ENCODE measurements at regions not wholly inside any gene's neighbourhood (a gene's known extent, or its start where the extent isn't known, plus 50 kb on each side); places are given as distances from the start of the nearest gene placed in this dataset.

GRCh38 chr5:3740546-3741373, 145.1 kb downstream of the IRX1 start:
- Histone ChIP-seq H3K9me3 (ENCODE audit: control insufficient read depth in 2 of 2, insufficient read depth in 1 of 2, low read depth in 1 of 2, low read length in 1 of 2) (no peaks in the 10 kb centered on the region), H3K27me3 (ENCODE audit: control insufficient read depth in 3 of 3, insufficient read depth in 3 of 3, low read length in 3 of 3) (no peaks in the 10 kb centered on the region), H3K4me1 (ENCODE audit: control insufficient read depth in 3 of 3, insufficient read depth in 2 of 3, low read depth in 1 of 3, low read length in 2 of 3) (no peaks in the 10 kb centered on the region), H3K27ac (ENCODE audit: low read depth in 1 of 3, low read length in 2 of 3) (no peak overlapping the region), H3K36me3 (ENCODE audit: control insufficient read depth in 3 of 3, insufficient read depth in 2 of 3, low read depth in 1 of 3, low read length in 3 of 3) (no peaks in the 10 kb centered on the region), H3K4me3 (ENCODE audit: low read depth in 1 of 3, low read length in 3 of 3) (no peak overlapping the region)
- 80 to 88% (median 81%) methylated on average over 27 of the region's 27 CpGs for WGBS, 3 donors
- DNase-seq = no peak
- no peak for FAIRE-seq

- Histone ChIP-seq H3K27ac (ENCODE audit: low read depth in 1 of 3, low read length in 2 of 3) (no peak overlapping the region), H3K27me3 (ENCODE audit: control insufficient read depth in 3 of 3, insufficient read depth in 3 of 3, low read length in 3 of 3) (no peaks in the 10 kb centered on the region), H3K4me3 (ENCODE audit: low read depth in 1 of 3, low read length in 3 of 3) (no peak overlapping the region), H3K36me3 (ENCODE audit: control insufficient read depth in 3 of 3, insufficient read depth in 2 of 3, low read depth in 1 of 3, low read length in 3 of 3) (no peaks in the 10 kb centered on the region), H3K9me3 (ENCODE audit: control insufficient read depth in 2 of 2, insufficient read depth in 1 of 2, low read depth in 1 of 2, low read length in 1 of 2) (no peaks in the 10 kb centered on the region), H3K4me1 (ENCODE audit: control insufficient read depth in 3 of 3, insufficient read depth in 2 of 3, low read depth in 1 of 3, low read length in 2 of 3) (no peaks in the 10 kb centered on the region)
- WGBS, 3 donors = 49 to 58% (median 56%) methylated on average over 8 of the region's 8 CpGs
- DNase-seq (no peak), FAIRE-seq (no peak)
Observed at GRCh38 chr5:3741374-3741770, 145.7 kb downstream of the IRX1 start.

GRCh38 chr5:3742750-3743149, 147.1 kb downstream of the IRX1 start:
- no peaks in the 10 kb centered on the region for H3K27me3 ChIP-seq (ENCODE audit: control insufficient read depth in 3 of 3, insufficient read depth in 3 of 3, low read length in 3 of 3)
- H3K4me1 ChIP-seq (ENCODE audit: control insufficient read depth in 3 of 3, insufficient read depth in 2 of 3, low read depth in 1 of 3, low read length in 2 of 3) = no peaks in the 10 kb centered on the region
- DNase-seq (no peak), FAIRE-seq (no peak)
- H3K9me3 ChIP-seq (ENCODE audit: control insufficient read depth in 2 of 2, insufficient read depth in 1 of 2, low read depth in 1 of 2, low read length in 1 of 2) = peaks cover 1 to 6% of the 10 kb centered on the region in 2 donors
- H3K4me3 ChIP-seq (ENCODE audit: low read depth in 1 of 3, low read length in 3 of 3) = no peak overlapping the region
- 10 to 51% (median 37%) methylated on average over 3 of the region's 3 CpGs for WGBS, 3 donors
- no peak overlapping the region for H3K27ac ChIP-seq (ENCODE audit: low read depth in 1 of 3, low read length in 2 of 3)
- no peaks in the 10 kb centered on the region for H3K36me3 ChIP-seq (ENCODE audit: control insufficient read depth in 3 of 3, insufficient read depth in 2 of 3, low read depth in 1 of 3, low read length in 3 of 3)

- Histone ChIP-seq H3K27ac (ENCODE audit: low read depth in 1 of 3, low read length in 2 of 3) (no peak overlapping the region), H3K27me3 (ENCODE audit: control insufficient read depth in 3 of 3, insufficient read depth in 3 of 3, low read length in 3 of 3) (no peaks in the 10 kb centered on the region), H3K4me1 (ENCODE audit: control insufficient read depth in 3 of 3, insufficient read depth in 2 of 3, low read depth in 1 of 3, low read length in 2 of 3) (no peaks in the 10 kb centered on the region), H3K4me3 (ENCODE audit: low read depth in 1 of 3, low read length in 3 of 3) (no peak overlapping the region), H3K9me3 (ENCODE audit: control insufficient read depth in 2 of 2, insufficient read depth in 1 of 2, low read depth in 1 of 2, low read length in 1 of 2) (peaks cover 1 to 11% of the 10 kb centered on the region in 2 donors), H3K36me3 (ENCODE audit: control insufficient read depth in 3 of 3, insufficient read depth in 2 of 3, low read depth in 1 of 3, low read length in 3 of 3) (no peaks in the 10 kb centered on the region)
- DNase-seq (no peak), FAIRE-seq (no peak)
- WGBS, 3 donors = 87 to 91% (median 88%) methylated on average over 2 of the region's 2 CpGs
Observed at GRCh38 chr5:3751846-3752245, 156.2 kb downstream of the IRX1 start.

- 57 to 64% (median 58%) methylated on average over 6 of the region's 6 CpGs for WGBS, 3 donors
Observed at GRCh38 chr5:3778000-3778550, 182.4 kb downstream of the IRX1 start.

GRCh38 chr5:3778945-3779344, 183.3 kb downstream of the IRX1 start:
- FAIRE-seq (no peak), DNase-seq (no peak)
- WGBS, 3 donors = 88 to 100% (median 91%) methylated on average over 2 of the region's 2 CpGs
- Histone ChIP-seq H3K4me3 (ENCODE audit: low read depth in 1 of 3, low read length in 3 of 3) (no peak overlapping the region), H3K9me3 (ENCODE audit: control insufficient read depth in 2 of 2, insufficient read depth in 1 of 2, low read depth in 1 of 2, low read length in 1 of 2) (peaks cover 0 to under 1% of the 10 kb centered on the region in 2 donors), H3K36me3 (ENCODE audit: control insufficient read depth in 3 of 3, insufficient read depth in 2 of 3, low read depth in 1 of 3, low read length in 3 of 3) (no peaks in the 10 kb centered on the region), H3K4me1 (ENCODE audit: control insufficient read depth in 3 of 3, insufficient read depth in 2 of 3, low read depth in 1 of 3, low read length in 2 of 3) (no peaks in the 10 kb centered on the region), H3K27me3 (ENCODE audit: control insufficient read depth in 3 of 3, insufficient read depth in 3 of 3, low read length in 3 of 3) (no peaks in the 10 kb centered on the region), H3K27ac (ENCODE audit: low read depth in 1 of 3, low read length in 2 of 3) (no peak overlapping the region)

More at GRCh38 chr5:3778000-3778550, 182.4 kb downstream of the IRX1 start:
- Histone ChIP-seq H3K4me3 (ENCODE audit: low read depth in 1 of 3, low read length in 3 of 3) (no peak overlapping the region), H3K27ac (ENCODE audit: low read depth in 1 of 3, low read length in 2 of 3) (no peak overlapping the region), H3K27me3 (ENCODE audit: control insufficient read depth in 3 of 3, insufficient read depth in 3 of 3, low read length in 3 of 3) (no peaks in the 10 kb centered on the region), H3K4me1 (ENCODE audit: control insufficient read depth in 3 of 3, insufficient read depth in 2 of 3, low read depth in 1 of 3, low read length in 2 of 3) (no peaks in the 10 kb centered on the region), H3K9me3 (ENCODE audit: control insufficient read depth in 2 of 2, insufficient read depth in 1 of 2, low read depth in 1 of 2, low read length in 1 of 2) (no peaks in the 10 kb centered on the region), H3K36me3 (ENCODE audit: control insufficient read depth in 3 of 3, insufficient read depth in 2 of 3, low read depth in 1 of 3, low read length in 3 of 3) (no peaks in the 10 kb centered on the region)
- FAIRE-seq (no peak), DNase-seq (no peak)

- no peaks in the 10 kb centered on the region for H3K36me3 ChIP-seq (ENCODE audit: control insufficient read depth in 3 of 3, insufficient read depth in 2 of 3, low read depth in 1 of 3, low read length in 3 of 3)
- H3K27ac ChIP-seq (ENCODE audit: low read depth in 1 of 3, low read length in 2 of 3) = no peak overlapping the region
- no peak for DNase-seq
- no peak overlapping the region for H3K4me3 ChIP-seq (ENCODE audit: low read depth in 1 of 3, low read length in 3 of 3)
- H3K27me3 ChIP-seq (ENCODE audit: control insufficient read depth in 3 of 3, insufficient read depth in 3 of 3, low read length in 3 of 3) = no peaks in the 10 kb centered on the region
- FAIRE-seq = no peak
- 73 to 80% (median 75%) methylated on average over 7 of the region's 7 CpGs for WGBS, 3 donors
- no peaks in the 10 kb centered on the region for H3K4me1 ChIP-seq (ENCODE audit: control insufficient read depth in 3 of 3, insufficient read depth in 2 of 3, low read depth in 1 of 3, low read length in 2 of 3)
- H3K9me3 ChIP-seq (ENCODE audit: control insufficient read depth in 2 of 2, insufficient read depth in 1 of 2, low read depth in 1 of 2, low read length in 1 of 2) = peaks cover 0 to 2% of the 10 kb centered on the region in 2 donors
Observed at GRCh38 chr5:3780278-3780677, 184.6 kb downstream of the IRX1 start.

- WGBS, 3 donors = 72 to 84% (median 76%) methylated on average over 11 of the region's 11 CpGs
- no peak for FAIRE-seq
Observed at GRCh38 chr5:3780907-3781306, 185.3 kb downstream of the IRX1 start.

More at GRCh38 chr5:3780907-3781306, 185.3 kb downstream of the IRX1 start:
- no peaks in the 10 kb centered on the region for H3K36me3 ChIP-seq (ENCODE audit: control insufficient read depth in 3 of 3, insufficient read depth in 2 of 3, low read depth in 1 of 3, low read length in 3 of 3)
- no peak overlapping the region for H3K4me3 ChIP-seq (ENCODE audit: low read depth in 1 of 3, low read length in 3 of 3)
- no peaks in the 10 kb centered on the region for H3K27me3 ChIP-seq (ENCODE audit: control insufficient read depth in 3 of 3, insufficient read depth in 3 of 3, low read length in 3 of 3)
- H3K4me1 ChIP-seq (ENCODE audit: control insufficient read depth in 3 of 3, insufficient read depth in 2 of 3, low read depth in 1 of 3, low read length in 2 of 3) = no peaks in the 10 kb centered on the region
- H3K27ac ChIP-seq (ENCODE audit: low read depth in 1 of 3, low read length in 2 of 3) = no peak overlapping the region
- H3K9me3 ChIP-seq (ENCODE audit: control insufficient read depth in 2 of 2, insufficient read depth in 1 of 2, low read depth in 1 of 2, low read length in 1 of 2) = peaks cover 0 to 2% of the 10 kb centered on the region in 2 donors
- DNase-seq = no peak

All from small intestine (tissue), 7 donors.